Nucleus accumbens (tissue), 56 donors: ENCODE measurements at regions not wholly inside any gene's neighbourhood (a gene's known extent, or its start where the extent isn't known, plus 50 kb on each side); places are given as distances from the start of the nearest gene placed in this dataset.

Experiments used
- DNase-seq, 56 donors: peaks; one replicate each; lab custom pipeline; 2025; lab: John Stamatoyannopoulos, UW

GRCh38 chr9:118786877-118787276, 582.4 kb downstream of the BRINP1 start:
- DNase-seq, result no peak

GRCh38 chr9:118809160-118809625, 560.0 kb downstream of the BRINP1 start:
- DNase-seq, result no peak

DNA sequence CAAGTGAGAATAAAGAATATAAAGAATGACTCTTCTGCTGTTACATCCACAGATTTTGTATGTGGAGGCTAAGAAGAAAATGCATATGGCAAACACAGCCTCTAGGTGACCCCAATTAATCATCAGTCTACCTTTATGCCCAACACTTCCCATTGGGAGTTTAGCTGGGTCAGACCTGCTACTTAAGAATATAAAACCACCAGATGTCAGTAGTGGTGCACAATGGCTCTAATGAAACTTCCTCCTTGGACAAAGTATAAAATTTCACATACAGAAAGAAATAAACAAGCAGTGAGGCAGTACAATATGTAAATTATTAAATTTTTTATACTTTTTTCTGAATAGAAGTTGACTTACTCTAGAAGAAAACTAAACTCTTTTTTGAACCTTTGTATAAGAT, 539.9 kb downstream of the BRINP1 start:
- DNase-seq, result no peak

DNA sequence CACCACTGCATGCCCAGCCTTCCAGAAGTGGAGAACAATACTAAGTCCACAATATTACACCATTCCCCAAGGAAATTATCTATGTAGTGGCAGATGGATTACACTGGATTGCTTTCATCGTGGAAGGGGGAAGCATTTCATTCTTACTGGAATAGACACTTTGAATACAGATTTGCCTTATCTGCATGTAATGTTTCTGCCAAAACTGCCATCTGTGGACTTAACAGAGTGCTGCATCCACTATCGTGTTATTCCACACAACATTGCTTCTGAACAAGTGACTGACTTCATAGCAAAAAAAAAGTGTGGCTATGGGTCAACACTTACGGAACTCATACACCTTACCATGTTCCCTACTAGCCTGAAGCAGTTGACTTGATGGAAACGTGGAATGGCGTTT, 536.9 kb downstream of the BRINP1 start:
- DNase-seq, result no peak

DNA sequence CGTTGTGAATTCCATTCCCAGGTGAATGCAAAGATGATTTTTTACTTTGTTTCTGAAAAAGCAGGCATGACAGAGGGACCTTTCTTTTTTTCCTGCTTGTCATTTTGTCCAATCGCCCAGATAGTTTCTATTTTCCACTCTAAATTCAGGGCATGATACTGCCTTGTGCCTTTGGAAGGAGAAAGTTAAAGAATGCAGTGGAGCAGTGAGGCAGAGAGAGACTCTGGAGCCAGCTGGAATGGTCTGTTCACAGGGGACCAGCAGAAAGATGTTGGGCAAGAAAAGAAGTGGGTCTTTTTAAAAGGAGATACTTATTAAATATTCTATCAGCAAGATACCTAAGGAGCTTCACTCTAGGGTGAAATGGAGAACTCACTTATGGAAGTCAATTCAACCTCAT, 532.3 kb downstream of the BRINP1 start:
- DNase-seq, result peak in 2 of 56 donors; percentile 0 to 13

DNA sequence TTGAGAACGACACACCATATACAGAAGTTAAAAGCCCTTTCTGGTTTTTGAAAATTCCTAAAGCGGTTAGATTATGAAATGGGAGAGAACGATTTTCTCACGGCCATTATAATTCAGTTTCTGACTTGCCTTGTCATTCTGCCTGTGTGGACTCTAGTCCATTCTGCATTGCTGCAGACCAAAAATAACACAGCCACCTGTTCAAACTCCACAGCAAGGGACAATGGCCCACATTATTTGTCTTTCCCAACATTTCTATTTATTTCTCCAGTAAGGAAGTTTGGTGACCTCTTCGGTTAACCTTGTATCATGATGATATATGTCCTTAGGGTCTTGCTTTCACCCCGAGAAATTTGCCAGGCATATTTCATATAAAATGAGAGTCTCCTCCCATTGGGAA, 497.7 kb downstream of the BRINP1 start:
- DNase-seq, result no peak

DNA sequence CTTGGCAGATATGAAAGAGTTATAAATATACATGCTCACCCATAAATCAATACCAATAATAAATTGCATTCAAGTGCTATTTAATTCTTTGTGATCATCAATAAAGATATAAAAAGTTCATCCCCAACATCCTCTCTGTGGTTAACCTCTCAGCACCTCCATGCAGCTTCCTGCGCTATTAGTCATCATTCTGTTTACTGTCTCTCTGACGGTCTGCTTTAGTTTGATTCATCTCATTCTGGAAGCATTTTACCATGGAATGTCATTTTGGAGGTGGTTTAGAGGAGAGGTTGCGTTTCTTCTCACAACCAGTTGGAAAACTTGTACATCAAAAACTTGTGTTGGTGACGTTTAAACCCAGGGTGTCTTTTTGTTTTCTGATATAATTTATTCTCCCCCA, 486.6 kb downstream of the BRINP1 start:
- DNase-seq, result no peak

- no peak for DNase-seq
These were observed 485.8 kb downstream of the BRINP1 start for GRCh38 chr9:118883411-118883810.

GRCh38 chr9:118891213-118891612, 478.0 kb downstream of the BRINP1 start:
- DNase-seq, result no peak

DNA sequence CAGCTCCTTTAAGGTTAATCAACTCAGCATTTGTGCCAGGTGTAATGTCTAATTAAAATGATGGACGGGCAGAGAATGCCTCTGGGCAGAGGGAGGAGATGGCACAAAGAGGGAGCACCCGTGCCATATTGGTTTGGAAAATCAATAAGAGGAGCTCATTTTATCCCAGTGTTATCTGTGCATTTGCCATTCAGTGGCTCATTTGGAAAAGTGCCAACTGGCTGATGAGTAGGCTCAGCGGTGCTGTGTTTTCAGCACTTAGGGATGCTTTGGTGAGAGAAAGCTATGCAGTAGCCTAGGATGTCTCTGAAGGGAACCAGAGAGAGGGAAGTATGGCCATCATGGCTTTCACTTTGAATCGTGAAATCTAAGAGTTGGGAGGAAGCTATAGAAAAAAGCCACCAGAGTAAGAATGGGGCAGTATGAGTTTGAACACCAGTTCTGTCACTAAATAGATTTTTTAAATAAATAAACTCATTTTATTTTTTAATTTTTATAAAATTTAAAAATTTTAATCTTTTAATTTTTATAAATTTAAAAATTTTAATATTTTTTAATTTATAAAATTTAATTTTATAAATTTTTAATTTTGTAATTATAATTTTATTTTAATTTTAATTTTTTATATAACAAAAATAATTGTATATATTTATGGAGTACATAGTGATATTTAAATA, 472.8 kb downstream of the BRINP1 start:
- no peak for DNase-seq

- no peak for DNase-seq
These were observed 451.1 kb downstream of the BRINP1 start for GRCh38 chr9:118918180-118918579.

DNA sequence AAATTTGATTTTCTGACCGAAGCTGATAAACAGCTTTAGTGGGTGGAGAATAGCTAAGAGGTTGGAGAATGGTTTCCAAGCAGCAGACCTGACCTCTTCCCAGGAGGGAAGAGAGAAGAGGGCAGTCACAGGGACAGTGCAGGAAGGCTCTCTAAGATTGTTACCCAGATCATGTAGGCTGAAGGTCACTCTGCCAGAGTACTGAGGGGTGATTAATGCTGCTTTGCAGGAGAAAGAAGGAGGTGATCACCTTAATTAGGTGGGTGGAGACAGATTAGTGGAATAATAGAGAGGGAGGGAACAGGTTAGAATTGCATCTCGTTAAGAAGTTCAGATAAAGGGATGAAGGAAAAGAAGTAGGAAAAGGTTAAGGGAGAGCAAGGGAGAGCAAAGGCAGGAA, 440.5 kb downstream of the BRINP1 start:
- no peak for DNase-seq

- DNase-seq, result no peak
These were observed 439.9 kb downstream of the BRINP1 start for GRCh38 chr9:118929287-118929686.

GRCh38 chr9:118931941-118932340, 437.3 kb downstream of the BRINP1 start:
- DNase-seq, result no peak

GRCh38 chr9:118938581-118938980, 430.7 kb downstream of the BRINP1 start:
- no peak for DNase-seq

- no peak for DNase-seq
These were observed 428.8 kb downstream of the BRINP1 start for GRCh38 chr9:118940473-118940872.

DNA sequence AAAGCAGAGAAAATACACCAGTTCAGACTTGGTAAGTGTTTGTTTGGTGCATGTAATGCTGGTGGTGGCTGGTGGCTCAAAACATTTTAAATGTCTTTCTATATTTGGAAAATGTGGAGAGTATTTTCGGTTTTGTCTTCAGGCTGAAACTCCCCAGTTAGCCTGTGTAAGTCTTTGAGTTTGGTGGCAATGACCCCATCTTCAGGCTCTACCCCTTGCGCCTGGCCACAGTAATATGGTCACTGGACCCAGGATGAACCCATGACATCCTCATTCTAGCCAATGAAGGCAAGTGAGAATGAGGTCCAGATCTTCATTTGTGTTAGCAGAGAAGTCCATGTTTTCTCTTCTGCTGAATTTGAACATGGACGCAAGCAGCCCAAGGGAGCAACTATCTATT, 422.6 kb downstream of the BRINP1 start:
- no peak for DNase-seq

DNA sequence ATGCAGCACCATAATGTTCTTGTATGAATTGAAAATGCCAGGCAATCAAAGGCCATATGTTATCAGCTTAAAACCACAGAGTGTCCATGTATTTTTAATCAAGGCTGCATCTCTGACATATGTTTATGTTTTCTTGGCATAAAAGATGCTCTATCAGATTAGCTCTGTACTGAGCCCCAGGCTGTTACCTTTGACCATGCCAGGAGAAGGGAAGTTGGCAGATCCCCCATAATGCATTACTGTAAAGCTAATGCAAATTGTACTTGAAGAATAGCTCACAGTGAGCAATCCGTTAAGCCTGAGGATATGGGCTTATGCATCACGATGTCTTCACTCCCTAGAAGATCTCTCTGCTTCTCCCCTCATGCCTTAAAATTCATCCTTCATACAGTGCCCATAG, 414.4 kb downstream of the BRINP1 start:
- no peak for DNase-seq

- DNase-seq, result no peak
These were observed 411.6 kb downstream of the BRINP1 start for GRCh38 chr9:118957585-118957984.

DNA sequence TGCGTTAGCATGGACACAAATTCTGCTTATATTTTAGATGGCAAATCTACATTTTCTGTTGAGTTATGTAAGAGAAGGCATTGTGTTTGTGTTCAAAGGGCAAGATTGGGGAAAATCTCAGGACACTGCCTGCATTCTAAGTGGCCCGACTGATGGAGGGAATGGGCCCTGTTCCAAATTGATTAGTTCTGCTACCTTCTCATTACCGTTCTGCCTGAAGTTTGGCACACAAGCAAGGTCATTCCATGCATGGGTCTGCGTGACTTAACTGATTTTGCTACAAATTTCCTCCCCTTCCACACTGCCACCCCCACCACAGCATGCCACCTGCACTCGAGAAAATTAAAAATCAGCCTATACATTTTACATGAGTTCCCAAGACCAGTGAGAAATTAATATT, 409.9 kb downstream of the BRINP1 start:
- DNase-seq, result no peak

- peak in 1 of 56 donors; percentile 14 for DNase-seq
These were observed 407.4 kb downstream of the BRINP1 start for GRCh38 chr9:118961857-118962256.

DNA sequence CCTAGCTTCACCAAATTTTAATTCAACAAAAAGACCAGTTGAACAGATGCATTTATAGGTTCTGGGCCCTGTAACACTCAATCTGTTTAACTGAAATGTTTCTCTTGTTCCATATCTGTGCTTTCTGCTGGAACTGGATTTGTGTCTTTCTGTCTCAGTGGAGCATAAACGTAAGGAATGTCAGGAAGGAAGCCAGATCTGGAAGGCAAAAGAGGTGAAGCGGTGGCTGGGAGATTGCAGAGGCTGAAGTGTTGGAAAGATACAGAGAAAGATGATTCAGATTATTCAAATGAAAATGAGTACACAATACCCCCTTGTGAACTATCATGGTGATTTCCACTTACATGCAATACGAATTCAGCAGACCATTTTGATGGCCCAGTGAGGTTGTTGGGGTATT, 406.8 kb downstream of the BRINP1 start:
- no peak for DNase-seq

DNA sequence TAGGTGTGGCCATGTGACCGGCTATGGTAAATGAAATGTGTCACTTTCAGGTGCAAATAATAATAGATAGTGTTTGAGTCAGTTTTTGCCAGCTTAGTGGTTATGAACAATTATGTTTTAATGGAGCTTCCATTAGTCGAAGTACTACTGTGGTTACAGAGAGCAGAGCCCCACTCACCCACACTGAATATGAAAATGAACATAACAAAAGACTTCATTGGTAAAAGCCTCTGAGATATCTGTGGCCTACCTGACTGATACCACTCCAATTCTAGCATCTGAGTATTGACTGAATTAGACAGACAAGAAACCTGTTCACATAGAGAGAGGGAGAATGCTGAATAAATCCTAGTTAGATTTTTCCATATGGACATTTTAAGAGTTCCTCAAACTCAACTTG, 405.6 kb downstream of the BRINP1 start:
- DNase-seq, result no peak
